HUDEP-2 (cell line): ENCODE measurements at regions not wholly inside any gene's neighbourhood (a gene's known extent, or its start where the extent isn't known, plus 50 kb on each side); places are given as distances from the start of the nearest gene placed in this dataset.
"Not testable (repeated sequence)": the region's sequence is repeated elsewhere in the genome, so short reads cannot be mapped to it uniquely, and the experiment has no call there.

ENCODE experiments used
- DNase-seq, 76 experiments: peaks; one replicate each; lab custom pipeline; 2025; ENCODE audit not compliant: unreplicated experiment in 76 of 76; lab: John Stamatoyannopoulos, UW

DNA sequence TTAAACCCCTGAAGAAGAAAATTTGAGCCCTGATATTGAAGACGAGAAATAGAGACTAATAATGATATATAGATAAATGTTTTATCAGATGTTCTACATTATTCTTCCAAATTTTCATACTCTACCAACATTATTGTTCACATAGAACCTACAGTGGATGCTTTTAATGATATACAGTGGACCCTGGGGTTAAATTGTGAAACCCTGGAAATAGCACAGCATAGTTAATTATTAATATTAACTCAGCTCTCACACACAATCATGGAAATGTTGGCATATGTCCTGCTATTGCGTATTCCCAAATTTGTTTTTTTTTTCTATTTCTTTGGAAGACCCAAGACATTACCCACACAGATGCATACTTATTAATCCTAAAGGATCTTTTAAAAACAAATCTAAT, 579.9 kb downstream of the CCDC85A start:
- no peak for DNase-seq

GRCh38 chr2:56768973-56769372, 585.2 kb downstream of the CCDC85A start:
- DNase-seq = no peak

DNA sequence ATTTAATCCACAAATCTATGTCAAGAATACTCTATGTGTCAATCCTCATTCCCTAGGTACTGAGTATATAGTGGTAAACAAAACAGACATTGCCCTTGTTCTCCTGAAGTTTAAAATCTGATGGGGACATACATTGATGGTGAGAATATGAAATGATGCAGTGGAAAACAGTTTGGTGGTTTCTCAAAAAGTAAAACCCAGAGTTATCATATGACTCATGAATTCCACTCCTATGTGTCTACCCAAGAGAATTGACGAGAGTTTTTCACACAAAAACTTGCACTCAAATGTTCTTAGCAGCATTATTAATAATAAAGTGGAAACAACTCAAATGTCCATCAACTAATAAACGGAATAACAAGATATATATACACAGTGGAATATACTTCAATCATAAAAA, 586.7 kb downstream of the CCDC85A start:
- no peak for DNase-seq

DNA sequence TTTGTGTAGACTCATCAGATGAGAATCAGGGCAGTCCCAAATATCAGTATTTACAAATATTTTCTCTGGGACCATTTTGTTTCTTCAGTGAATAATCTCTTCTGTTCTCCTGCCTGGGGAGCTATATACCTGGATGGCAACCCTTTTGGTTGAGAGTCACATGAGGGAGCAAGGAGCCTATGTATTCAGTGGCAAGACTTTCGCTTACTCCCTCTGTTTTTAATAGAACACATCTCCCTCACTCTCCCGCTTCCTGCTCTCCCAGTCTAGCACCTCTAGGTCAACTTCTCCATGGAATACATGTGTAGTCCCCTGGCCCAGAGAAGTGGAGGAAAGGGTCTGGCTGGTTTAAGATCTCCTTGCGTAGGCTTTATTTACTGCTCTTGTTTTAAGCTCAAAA, 600.3 kb downstream of the CCDC85A start:
- DNase-seq = no peak

GRCh38 chr2:56801214-56801613, 617.4 kb downstream of the CCDC85A start:
- no peak for DNase-seq

DNA sequence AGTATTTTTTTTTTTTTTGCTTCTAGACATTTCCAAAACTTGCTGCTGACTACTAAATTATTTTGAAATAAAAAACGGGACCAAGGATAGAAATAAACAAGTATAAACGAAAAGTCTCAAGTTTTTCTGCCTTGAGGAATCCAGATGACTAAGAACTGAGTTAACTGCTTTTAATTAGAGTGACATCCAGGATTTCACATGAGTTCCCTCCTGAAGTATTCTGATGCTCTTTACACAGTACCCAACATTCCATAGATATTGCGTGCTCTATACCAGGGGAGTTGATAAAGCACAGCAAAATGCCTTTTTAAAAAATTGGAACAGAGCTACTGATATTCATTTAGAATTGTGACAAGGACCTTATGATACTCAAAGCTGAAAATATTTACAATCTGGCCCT, 618.0 kb downstream of the CCDC85A start:
- DNase-seq = no peak

DNA sequence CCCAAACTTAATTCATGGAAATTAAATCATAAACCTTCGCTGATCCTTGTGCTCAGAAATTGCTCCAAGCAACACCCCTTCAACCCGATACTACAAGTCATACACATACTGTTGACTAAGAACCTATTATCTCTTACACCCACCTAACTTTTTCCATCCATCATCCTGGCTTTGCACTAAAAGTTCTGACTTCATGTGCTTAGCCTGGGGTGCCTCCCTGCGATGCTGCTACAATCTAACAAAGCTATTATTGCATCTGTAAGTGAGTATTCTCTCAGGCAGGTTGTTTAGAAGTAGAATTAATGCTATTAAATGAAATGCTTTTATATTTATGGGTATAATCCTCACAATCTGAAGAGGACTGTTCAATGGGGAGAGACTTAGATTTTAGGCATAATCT, 619.8 kb downstream of the CCDC85A start:
- no peak for DNase-seq

GRCh38 chr2:56806924-56807323, 623.1 kb downstream of the CCDC85A start:
- DNase-seq = no peak

DNA sequence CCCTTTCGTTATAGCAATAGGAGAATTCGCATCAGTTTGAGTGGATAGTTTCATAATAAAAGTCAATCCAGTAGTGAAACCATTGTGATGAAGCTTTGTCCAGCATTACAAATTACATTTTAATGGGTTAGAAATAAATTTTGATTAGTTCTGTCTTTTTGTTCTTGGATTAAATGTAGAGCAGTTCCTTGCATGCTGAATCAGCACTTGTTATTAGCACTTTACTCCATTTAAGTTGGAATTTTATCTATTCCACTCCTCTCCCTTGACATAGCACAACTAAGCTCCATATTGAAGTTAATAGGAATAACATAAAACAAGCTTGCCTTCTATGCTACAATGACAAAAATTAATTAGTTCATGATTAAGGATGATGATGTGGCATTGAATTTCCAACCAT, 624.1 kb downstream of the CCDC85A start:
- DNase-seq = no peak

GRCh38 chr2:56811401-56811800, 627.6 kb downstream of the CCDC85A start:
- DNase-seq = no peak

DNA sequence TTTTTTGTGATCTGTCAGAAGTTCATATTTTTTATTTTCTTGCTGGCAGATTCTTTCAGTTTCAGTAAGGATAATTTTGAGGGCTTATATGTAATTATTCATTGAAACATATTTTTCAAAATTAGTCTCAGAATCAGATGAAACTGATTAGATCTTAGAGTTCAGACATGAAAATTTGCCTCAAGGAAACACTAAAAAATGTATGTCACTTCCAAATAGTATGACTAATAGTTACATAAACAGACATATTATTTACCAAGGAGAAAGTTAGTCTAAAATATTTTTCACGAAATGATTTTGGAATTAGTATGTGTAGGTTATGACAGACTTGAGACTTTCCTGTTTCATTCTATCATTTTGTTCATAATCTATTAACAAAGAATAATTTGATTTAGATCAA, 628.6 kb downstream of the CCDC85A start:
- DNase-seq = no peak

DNA sequence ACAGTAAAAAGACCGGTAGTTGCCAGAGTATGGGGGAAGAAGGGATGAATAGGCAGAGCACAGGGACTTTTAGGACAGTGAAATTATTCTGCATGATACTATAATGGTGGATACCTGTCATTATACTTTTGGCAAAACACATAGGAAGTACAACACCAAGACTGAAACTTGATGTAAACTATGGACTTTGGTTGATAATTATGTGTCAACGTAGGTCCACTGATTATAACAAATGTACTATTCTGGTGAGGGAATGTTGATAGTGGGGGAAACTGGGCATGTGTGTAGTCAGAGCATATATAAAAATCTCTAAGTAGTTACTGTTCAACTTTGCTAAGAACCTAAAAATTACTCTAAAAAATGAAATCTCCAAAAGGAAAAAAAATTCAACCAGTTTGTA, 629.7 kb downstream of the CCDC85A start:
- DNase-seq = no peak

DNA sequence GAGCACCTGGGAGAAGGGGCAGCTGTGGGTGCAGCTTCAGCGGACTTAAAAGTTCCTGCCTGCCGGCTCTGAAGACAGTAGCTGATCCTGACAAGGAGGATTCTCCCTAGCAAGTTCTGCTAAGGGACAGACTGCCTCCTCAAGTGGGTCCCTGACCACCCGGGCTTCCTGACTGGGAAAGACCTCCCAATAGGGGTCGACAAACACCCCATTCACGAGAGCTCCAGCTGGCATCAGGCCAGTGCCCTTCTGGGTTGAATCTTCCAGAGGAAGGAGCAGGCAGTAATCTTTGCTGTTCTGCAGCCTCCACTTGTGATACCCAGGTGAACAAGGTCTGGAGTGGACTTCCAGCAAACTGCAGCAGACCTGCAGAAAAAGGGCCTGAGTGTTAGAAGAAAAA, 632.9 kb downstream of the CCDC85A start:
- no peak for DNase-seq

DNA sequence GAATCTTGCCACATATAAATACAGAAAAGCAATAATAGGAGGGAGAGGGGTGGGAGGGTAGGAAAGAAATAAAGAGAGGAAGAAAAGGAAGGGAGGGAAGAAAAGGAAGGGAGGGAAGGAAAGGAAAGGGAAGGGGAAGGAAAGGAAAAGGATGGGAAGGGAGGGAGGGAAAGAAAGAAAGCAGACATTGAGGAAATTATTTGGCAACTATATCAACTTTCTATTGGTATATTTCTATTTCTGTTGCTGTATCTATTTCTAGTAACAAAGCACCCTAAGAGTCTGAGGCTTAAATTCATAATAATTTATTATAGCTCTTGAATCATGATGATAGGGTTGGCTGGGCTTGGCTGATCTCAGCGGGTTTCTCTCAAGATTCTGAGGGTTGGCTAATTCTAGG, 648.0 kb downstream of the CCDC85A start:
- DNase-seq = no peak

DNA sequence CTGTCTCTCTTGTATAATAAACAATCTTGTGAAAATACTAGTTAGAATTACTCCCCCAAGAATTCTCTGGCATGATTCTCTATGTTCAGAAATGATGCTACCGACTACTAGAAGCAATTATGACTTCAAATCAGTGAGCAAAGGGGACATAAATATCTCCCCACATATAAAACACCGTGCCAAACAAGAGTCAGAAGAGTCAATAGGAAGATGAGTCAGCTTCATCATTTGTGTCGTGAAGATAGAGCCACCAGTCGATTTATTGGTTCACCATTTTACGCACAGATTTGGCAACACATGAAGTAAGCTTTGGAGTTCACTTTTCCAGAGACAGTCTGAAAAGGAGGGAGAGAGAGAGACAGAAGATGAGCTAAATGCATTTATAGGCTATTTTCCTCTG, 650.9 kb downstream of the CCDC85A start:
- no peak for DNase-seq

DNA sequence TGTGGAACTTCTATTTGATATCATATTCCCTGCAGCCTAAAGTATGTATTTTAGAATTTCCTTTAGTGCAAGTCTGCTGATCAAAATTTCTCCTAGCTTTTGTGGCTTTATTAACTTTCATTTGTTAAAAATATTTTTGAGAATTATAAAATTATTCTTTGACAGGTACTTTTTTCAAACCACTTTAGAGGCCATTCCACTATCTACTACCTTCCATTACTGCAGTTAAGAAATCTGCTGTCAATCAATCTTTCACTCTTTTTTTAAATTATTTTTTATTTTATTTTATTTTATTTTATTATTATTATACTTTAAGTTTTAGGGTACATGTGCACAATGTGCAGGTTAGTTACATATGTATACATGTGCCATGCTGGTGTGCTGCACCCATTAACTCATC, 656.2 kb downstream of the CCDC85A start:
- not testable (repeated sequence) for DNase-seq

GRCh38 chr2:56860991-56861390, 677.2 kb downstream of the CCDC85A start:
- no peak for DNase-seq

DNA sequence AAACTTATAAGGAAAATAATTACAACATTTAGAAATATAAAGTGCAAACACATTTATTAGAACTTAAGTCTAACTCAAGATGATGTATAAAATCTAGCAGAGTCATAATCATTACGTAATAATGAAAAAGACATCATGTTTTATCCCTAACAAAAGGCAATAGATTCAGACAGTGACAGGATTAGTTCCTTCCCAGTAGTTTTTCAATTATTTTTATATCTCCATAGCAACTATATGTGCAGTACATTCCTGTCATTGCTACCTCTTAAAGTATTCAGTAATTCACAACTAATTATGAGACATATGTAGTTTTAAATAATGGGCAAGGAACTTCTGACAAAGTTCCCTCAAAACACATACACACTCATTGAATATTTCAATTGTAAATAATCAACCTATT, 687.9 kb downstream of the CCDC85A start:
- no peak for DNase-seq

DNA sequence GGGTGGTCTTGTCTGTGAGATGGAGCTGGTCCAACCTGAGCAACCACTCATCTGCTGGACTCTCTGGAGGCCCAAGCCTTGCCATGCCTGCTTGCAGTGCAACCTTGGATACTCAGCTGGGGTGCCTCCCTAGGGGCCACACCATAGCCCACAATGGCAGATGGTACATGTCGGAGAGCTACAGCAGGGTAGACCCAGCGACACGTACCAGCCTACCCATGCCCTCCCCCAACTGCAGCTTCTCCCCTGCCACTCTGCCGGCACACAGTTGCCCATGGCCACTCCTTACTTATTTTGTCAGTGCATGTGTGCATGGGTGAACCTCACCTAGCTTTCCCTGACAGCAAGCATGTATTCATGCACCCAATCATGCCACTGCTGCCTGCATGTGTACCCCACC, 690.9 kb downstream of the CCDC85A start:
- DNase-seq = no peak

GRCh38 chr2:56889738-56890137, 705.9 kb downstream of the CCDC85A start:
- DNase-seq = no peak

- DNase-seq = no peak
Measured at GRCh38 chr2:56892382-56892781, 708.6 kb downstream of the CCDC85A start.

- no peak for DNase-seq
Measured at GRCh38 chr2:56898986-56899385, 715.2 kb downstream of the CCDC85A start.

GRCh38 chr2:56912490-56912889, 728.7 kb downstream of the CCDC85A start:
- no peak for DNase-seq

DNA sequence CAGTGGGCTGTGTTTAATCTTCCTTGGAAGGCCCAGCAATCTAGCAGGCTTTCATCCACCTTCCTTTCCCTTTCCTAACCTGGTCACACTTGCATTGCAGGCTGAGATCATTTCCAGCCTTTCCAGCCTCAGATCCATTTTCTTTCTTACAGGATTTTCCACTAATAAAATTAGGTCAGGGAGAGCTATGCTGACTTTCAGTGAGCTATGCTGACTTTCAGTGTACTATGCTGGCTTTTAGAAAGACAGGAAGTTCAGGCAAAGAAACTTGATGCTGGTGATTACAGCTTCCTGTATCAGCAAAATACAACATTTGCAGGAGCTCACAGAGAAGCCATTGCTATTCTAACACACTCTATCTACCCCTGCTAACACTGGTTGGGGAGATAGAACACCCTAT, 735.0 kb downstream of the CCDC85A start:
- no peak for DNase-seq
